22Rv1 (cell line): ENCODE measurements at regions not wholly inside any gene's neighbourhood (a gene's known extent, or its start where the extent isn't known, plus 50 kb on each side); places are given as distances from the start of the nearest gene placed in this dataset.

Experiments used
- H3K27ac ChIP-seq: fragments of 450-650 bp; 2 replicates; pipeline ENCODE4 v1.5.1; 2017
- ZFX ChIP-seq: fragments of 450-650 bp; IDR thresholded peaks from 2 replicates; pipeline ENCODE4 v1.6.1; 2017; ENCODE audit warnings: antibody characterized with exemption, borderline replicate concordance
- TF ChIP-seq, protein P1 (sequence below): fragments of 450-650 bp; IDR thresholded peaks from 2 replicates; pipeline ENCODE4 v1.5.1; 2017; ENCODE audit warnings: mild to moderate bottlenecking

DNA sequence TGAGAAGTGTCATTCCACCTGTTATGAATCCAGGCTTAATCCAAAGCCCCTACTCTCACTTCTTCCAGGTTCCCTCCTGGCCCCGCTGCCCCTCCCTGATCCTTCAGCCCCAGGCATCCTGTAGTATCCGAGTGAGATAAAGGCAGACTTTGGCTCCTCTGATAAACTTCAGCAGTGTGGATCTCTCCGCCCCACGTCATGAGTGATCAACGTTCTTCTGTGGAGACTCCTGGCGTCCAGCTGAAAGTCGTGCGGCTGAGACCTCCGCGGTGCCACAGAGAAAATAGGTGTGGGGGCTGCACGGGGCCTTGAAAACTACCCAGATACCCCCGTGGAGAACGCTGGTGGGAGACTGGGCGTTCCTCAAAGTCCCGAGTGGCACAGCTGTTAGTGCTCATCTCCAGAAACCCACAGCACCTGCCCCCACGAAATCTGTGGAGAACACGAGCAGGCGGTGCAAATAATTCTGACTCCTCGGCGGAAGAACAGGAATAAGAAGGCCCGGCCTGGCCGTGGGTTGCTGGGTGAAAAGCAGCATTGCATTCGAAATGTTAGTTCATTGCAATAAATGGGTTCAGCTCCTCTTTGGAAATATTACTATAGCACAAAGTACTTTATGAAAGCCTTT is 180.0 kb upstream of the RGS6 start:
- no peak for TF ChIP-seq ZFX
- TF ChIP-seq, protein P1, sequence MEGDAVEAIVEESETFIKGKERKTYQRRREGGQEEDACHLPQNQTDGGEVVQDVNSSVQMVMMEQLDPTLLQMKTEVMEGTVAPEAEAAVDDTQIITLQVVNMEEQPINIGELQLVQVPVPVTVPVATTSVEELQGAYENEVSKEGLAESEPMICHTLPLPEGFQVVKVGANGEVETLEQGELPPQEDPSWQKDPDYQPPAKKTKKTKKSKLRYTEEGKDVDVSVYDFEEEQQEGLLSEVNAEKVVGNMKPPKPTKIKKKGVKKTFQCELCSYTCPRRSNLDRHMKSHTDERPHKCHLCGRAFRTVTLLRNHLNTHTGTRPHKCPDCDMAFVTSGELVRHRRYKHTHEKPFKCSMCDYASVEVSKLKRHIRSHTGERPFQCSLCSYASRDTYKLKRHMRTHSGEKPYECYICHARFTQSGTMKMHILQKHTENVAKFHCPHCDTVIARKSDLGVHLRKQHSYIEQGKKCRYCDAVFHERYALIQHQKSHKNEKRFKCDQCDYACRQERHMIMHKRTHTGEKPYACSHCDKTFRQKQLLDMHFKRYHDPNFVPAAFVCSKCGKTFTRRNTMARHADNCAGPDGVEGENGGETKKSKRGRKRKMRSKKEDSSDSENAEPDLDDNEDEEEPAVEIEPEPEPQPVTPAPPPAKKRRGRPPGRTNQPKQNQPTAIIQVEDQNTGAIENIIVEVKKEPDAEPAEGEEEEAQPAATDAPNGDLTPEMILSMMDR, result no peak
- H3K27ac ChIP-seq, result no peak overlapping the region

DNA sequence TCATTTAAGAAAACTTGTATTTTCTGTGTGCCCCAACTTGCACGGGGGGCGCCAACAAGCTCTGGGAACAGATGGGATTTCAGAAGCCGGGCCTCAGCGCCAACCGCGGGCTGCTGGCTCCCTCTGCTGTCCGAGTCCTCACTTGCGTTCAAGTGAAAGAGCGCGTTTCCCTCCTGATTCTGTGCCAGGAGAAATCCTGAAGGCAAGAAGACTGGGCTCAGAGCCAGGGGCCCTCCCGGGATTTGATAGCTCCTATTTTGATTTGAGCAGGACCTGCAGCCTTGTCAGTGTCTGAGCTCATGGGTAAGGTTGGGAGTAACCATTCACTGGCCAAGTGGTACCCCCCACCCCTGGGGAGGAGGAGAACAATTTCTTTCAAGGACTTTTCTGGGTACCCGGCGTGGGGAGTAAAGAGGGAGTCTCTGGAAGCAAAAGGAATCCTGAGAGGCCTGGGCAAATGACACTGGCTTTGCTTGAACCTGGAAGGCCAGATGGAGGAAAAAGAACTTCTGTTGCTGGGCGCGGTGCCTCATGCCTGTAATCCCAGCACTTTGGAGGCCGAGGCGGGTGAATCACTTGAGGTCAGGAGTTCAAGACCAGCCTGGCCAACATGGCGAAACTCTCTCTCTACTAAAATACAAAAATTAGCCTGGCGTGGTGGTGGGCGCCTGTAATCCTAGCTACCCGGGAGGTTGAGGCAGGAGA is 179.0 kb upstream of the RGS6 start:
- TF ChIP-seq, protein P1, result peak; percentile 92
- no peak for TF ChIP-seq ZFX
- H3K27ac ChIP-seq, result no peak overlapping the region

DNA sequence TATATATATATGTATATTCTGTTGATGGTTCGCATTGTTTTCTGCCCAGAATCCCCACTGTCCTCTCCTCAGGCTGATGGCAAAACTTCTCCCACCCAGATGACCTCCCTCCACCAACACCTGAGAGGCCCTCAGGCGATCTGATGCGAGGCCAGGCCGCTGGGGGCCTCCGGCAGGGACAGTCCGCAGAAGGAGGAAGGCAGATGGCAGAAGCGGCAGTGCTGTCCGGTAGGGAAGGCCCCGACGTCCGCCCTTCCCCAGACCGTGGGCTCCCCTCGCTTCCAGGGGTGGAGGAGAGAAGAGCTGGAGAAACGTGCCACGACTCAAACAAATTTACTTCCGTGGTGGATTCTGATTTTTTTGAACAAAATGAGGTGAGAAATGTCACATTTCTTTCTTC is 178.3 kb upstream of the RGS6 start:
- H3K27ac ChIP-seq, result no peak overlapping the region
- TF ChIP-seq ZFX, result no peak
- TF ChIP-seq, protein P1, result no peak

DNA sequence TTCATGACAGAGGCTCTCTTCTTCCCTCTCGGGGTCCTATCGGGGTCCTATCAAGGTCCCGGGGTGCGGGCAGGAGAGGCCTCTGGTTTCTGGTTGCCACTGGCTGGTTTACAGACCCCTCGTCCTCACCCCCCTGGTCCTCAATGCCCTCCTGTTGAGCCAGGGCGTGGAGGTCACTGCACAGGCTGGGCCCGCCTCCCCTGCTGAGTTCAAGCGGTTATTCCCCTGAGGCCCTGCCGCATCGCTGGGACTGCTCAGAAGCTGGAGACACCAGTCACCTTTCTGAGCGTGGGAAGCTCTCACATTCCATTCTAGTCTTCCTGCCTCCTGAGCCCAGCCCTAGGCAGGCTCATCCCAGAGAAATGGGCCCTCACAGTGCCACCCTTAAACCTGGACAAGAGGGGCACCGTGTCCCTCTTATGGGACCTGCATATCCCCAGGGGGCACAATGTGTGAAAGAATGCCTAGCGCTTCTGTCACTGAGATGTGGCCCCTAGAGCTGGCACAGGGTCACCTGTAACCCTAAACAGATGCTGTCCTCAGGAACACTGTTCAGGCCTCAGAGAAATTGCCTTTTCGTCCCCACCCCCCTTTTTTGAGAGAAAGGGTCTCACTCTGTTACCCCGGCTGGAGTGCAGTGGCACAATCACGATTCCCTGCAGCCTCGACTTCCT is 177.7 kb upstream of the RGS6 start:
- TF ChIP-seq ZFX, result no peak
- TF ChIP-seq, protein P1, result no peak
- H3K27ac ChIP-seq, result no peak overlapping the region

DNA sequence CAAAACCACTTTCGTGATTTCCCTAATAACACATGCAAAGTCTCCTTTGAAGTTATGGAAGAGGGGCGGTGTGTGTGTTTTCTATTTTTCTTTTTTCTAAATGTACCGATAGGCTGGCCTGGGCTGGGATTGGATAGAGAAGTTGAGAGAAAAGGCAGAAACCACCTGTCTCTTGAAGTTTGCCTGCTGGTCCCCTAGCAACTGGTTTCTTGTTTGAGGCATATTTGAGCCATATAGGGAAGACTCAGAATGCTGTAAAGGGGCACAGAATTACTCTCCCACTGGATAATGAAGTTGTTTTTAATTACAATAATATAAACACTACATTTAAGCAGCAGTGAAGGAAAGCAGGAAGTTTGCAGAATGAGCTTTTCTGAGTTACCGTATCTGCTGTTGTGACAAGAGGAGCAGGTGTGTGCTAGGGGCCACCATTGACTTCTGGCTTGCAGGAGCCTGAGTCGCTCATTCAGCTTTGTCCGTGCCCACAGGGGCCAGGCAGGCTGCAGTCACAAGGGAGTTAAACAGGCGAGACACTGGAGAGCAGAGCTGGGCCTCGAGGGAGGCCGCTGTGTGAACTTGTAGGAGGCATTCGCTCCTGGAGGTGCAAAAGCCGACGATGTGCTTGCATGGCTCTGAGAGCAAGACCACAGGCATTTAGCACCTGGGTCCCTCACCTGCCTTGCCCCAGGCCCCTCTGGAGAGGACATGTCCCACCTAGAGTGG is 173.8 kb upstream of the RGS6 start:
- H3K27ac ChIP-seq, result no peak overlapping the region
- TF ChIP-seq, protein P1, result no peak
- no peak for TF ChIP-seq ZFX

DNA sequence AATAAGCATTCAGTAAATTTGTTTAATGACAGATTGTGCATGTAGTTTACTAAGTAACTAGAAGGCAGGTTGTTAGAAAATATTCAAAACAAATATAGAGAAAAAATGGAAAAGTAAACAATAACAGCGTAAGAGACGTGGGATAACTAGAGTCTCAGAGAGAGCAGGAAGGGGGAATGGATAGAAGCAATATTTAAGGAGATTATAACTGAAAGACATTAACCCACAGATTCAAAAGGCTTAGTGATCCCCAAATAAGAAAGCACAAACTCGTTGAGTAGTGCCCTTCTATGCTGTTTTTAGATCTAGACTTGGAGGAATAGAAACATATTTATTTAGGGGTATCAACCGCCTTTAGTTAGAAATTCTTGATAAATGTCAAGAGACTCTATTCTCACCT is 169.7 kb upstream of the RGS6 start:
- no peak overlapping the region for H3K27ac ChIP-seq
- TF ChIP-seq ZFX, result no peak
- TF ChIP-seq, protein P1, result no peak
